ENCODE measurements at regions not wholly inside any gene's neighbourhood (a gene's known extent, or its start where the extent isn't known, plus 50 kb on each side); places are given as distances from the start of the nearest gene placed in this dataset.

GRCh38 chr10:123570051-123570897, 95.9 kb upstream of the GPR26 start:
- ChIA-PET POLR2A (ENCODE audit: low non-redundant PET) (interaction anchor here (0.6 kb wide), 1 partner anchor 574 kb away, joined by 3 read pairs; no protein-coding TSS in a partner anchor), CTCF (interaction anchor here (0.6 to 1.0 kb wide), 3 partner anchors 12 to 527 kb away, joined by 3 to 4 read pairs (median 3); no protein-coding TSS in a partner anchor)
- DNase-seq (ENCODE audit: low spot score), result no peak
- no peak overlapping the region for H3K27ac ChIP-seq
- no peak for TF ChIP-seq CTCF (conservative IDR thresholded peaks at IDR 0.05; ENCODE audit: low read depth)

GRCh38 chr10:123570898-123571515, 95.1 kb upstream of the GPR26 start:
- H3K27ac ChIP-seq, result no peak overlapping the region
- TF ChIP-seq CTCF (conservative IDR thresholded peaks at IDR 0.05; ENCODE audit: low read depth), result no peak
- DNase-seq (ENCODE audit: low spot score), result no peak
- ChIA-PET POLR2A (ENCODE audit: low non-redundant PET) (no interaction called here), CTCF (interaction anchor here (0.5 to 3.5 kb wide), 4 partner anchors 11 to 109 kb away, joined by 3 to 18 read pairs (median 4); no protein-coding TSS in a partner anchor)

GRCh38 chr10:123571978-123572377, 94.2 kb upstream of the GPR26 start:
- CTCF ChIA-PET, result interaction anchor here (0.6 to 3.5 kb wide), 4 partner anchors 10 to 226 kb away, joined by 3 to 18 read pairs (median 4); no protein-coding TSS in a partner anchor
- no peak for DNase-seq (ENCODE audit: low spot score)
- H3K27ac ChIP-seq, result no peak overlapping the region
- POLR2A ChIA-PET (ENCODE audit: low non-redundant PET), result no interaction called here
- TF ChIP-seq CTCF (conservative IDR thresholded peaks at IDR 0.05; ENCODE audit: low read depth), result no peak

GRCh38 chr10:123573236-123574108, 92.7 kb upstream of the GPR26 start:
- peak; percentile 89 for DNase-seq (ENCODE audit: low spot score)
- TF ChIP-seq CTCF (conservative IDR thresholded peaks at IDR 0.05; ENCODE audit: low read depth), result peak; percentile 45
- POLR2A ChIA-PET (ENCODE audit: low non-redundant PET), result no interaction called here
- no peak overlapping the region for H3K27ac ChIP-seq
- CTCF ChIA-PET, result interaction anchor here (0.5 to 3.5 kb wide), 16 partner anchors 8 to 530 kb away, joined by 3 to 18 read pairs (median 4); no protein-coding TSS in a partner anchor

- CTCF ChIA-PET, result interaction anchor here (0.7 to 3.5 kb wide), 7 partner anchors 8 to 531 kb away, joined by 3 to 18 read pairs (median 4); no protein-coding TSS in a partner anchor
- H3K27ac ChIP-seq, result no peak overlapping the region
- no peak for DNase-seq (ENCODE audit: low spot score)
- no peak for TF ChIP-seq CTCF (conservative IDR thresholded peaks at IDR 0.05; ENCODE audit: low read depth)
- POLR2A ChIA-PET (ENCODE audit: low non-redundant PET), result no interaction called here
These were observed 92.0 kb upstream of the GPR26 start for GRCh38 chr10:123574109-123574698.
